SK-N-SH treated with all-trans-retinoic acid at 6 μM for 48 hours (cell line): ENCODE measurements at regions not wholly inside any gene's neighbourhood (a gene's known extent, or its start where the extent isn't known, plus 50 kb on each side); places are given as distances from the start of the nearest gene placed in this dataset.

Experiments
- ATAC-seq: fragments of 200-7000 bp; cut with Tn5 transposase; 3 replicates; pipeline ENCODE4 v1.9.1; 2020; ENCODE audit warnings: mild to moderate bottlenecking, moderate library complexity
- ARNTL ChIP-seq: fragments of 450-650 bp; formaldehyde crosslinking; IDR thresholded peaks from 2 replicates; pipeline ENCODE4 v1.5.0; 2020; ENCODE audit warnings: low read depth, mild to moderate bottlenecking, moderate library complexity, borderline replicate concordance
- CSDC2 ChIP-seq: fragments of 250-450 bp; sonication (Bioruptor Pico); IDR thresholded peaks from 2 replicates; pipeline ENCODE4 v1.5.0; 2020; ENCODE audit warnings: mild to moderate bottlenecking, moderate library complexity
- ISL1 ChIP-seq: fragments of 250-450 bp; sonication (Bioruptor Pico); IDR thresholded peaks from 2 replicates; pipeline ENCODE4 v2.1.2; 2022; ENCODE audit warnings: mild to moderate bottlenecking, moderate library complexity
- OSR1 ChIP-seq: fragments of 250-450 bp; sonication (Bioruptor Pico); IDR thresholded peaks from 2 replicates; pipeline ENCODE4 v1.8.0; 2022; ENCODE audit warnings: moderate library complexity, mild to moderate bottlenecking, inconsistent platforms
- PPARA ChIP-seq: fragments of 250-450 bp; sonication (Bioruptor Pico); IDR thresholded peaks from 2 replicates; pipeline ENCODE4 v1.5.0; 2020; ENCODE audit warnings: mild to moderate bottlenecking, borderline replicate concordance
- RARB ChIP-seq: fragments of 250-450 bp; sonication (Bioruptor Pico); IDR thresholded peaks from 2 replicates; pipeline ENCODE4 v1.8.0; 2021; ENCODE audit warnings: mild to moderate bottlenecking, moderate library complexity
- SNAI2 ChIP-seq: fragments of 250-450 bp; sonication (Bioruptor Pico); IDR thresholded peaks from 2 replicates; pipeline ENCODE4 v1.5.0; 2020; ENCODE audit warnings: mild to moderate bottlenecking, moderate library complexity
- TCF4 ChIP-seq: fragments of 250-450 bp; sonication (Bioruptor Pico); IDR thresholded peaks from 2 replicates; pipeline ENCODE4 v1.8.0; 2021; ENCODE audit warnings: mild to moderate bottlenecking, moderate library complexity, borderline replicate concordance
- TOX ChIP-seq: fragments of 250-450 bp; sonication (Bioruptor Pico); IDR thresholded peaks from 2 replicates; pipeline ENCODE4 v1.8.0; 2021; ENCODE audit warnings: mild to moderate bottlenecking, moderate library complexity, borderline replicate concordance
- ZNF565 ChIP-seq: fragments of 450-650 bp; formaldehyde crosslinking; conservative IDR thresholded peaks from 2 replicates; pipeline ENCODE4 v1.5.0; 2020; ENCODE audit warnings: low read depth, mild to moderate bottlenecking, moderate library complexity
- ZNF70 ChIP-seq: fragments of 450-650 bp; formaldehyde crosslinking; IDR thresholded peaks from 2 replicates; pipeline ENCODE4 v1.5.0; 2020; ENCODE audit warnings: mild to moderate bottlenecking, moderate library complexity
- TF ChIP-seq, protein P1 (sequence below): fragments of 250-450 bp; sonication (Bioruptor Pico); IDR thresholded peaks from 2 replicates; pipeline ENCODE4 v1.8.0; 2020; ENCODE audit warnings: mild to moderate bottlenecking, moderate library complexity, borderline replicate concordance
- TF ChIP-seq, protein P2 (sequence below): fragments of 250-450 bp; sonication (Bioruptor Pico); IDR thresholded peaks from 2 replicates; pipeline ENCODE4 v1.5.0; 2020; ENCODE audit warnings: mild to moderate bottlenecking, moderate library complexity
- TF ChIP-seq, protein P3 (sequence below): fragments of 250-450 bp; sonication (Bioruptor Pico); IDR thresholded peaks from 2 replicates; pipeline ENCODE4 v1.5.1; 2020; ENCODE audit warnings: low read depth, mild to moderate bottlenecking, moderate library complexity

DNA sequence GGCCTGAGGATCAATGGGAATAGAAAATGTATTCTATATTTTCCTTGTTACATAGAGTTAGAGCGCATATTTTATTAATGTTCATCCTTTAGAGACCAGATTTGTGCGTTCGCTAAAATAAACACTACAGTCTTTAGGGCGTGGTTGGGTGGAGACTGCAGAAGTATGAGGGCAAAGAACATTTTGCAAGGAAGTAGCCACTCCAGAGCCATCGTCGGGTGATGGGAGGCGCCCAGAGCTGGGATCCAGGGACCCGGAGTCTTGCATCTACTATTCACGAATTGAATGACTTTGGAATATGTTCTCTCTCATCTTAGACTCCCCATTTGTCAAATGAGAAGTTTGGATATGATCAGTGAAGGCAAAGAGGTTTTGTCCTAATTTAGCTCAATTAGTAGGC is 154.2 kb upstream of the IRX6 start:
- TF ChIP-seq ZNF70: no peak
- TF ChIP-seq, all 23 proteins: peak for 0
- no peak for ATAC-seq

DNA sequence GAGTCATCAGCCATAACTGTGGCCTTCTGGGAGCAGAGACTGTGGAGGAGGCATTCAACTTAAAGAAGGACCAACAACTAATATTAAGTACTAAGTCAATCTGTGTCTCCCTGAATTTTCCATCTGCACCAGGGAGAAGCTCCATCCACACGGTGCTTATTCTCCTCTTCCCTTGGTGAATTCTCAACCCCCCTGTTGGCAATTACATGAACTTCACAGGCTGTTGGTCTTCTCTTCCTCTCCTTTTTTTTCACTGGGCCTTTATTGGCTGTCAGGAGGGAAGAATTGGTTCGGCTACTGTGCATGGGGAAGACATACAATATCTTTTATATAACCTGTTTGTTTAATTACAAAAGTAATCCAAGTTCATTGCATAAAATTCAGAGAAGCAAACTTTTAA is 152.8 kb upstream of the IRX6 start:
- TF ChIP-seq RARB (no peak), TOX (no peak), TCF4 (CRISPR knock-in tag) (no peak), SNAI2 (no peak), PPARA (CRISPR knock-in tag) (no peak), ZNF70 (no peak), CSDC2 (CRISPR knock-in tag) (no peak), ZNF565 (CRISPR knock-in tag) (no peak), OSR1 (CRISPR knock-in tag) (no peak)
- TF ChIP-seq, protein P1, sequence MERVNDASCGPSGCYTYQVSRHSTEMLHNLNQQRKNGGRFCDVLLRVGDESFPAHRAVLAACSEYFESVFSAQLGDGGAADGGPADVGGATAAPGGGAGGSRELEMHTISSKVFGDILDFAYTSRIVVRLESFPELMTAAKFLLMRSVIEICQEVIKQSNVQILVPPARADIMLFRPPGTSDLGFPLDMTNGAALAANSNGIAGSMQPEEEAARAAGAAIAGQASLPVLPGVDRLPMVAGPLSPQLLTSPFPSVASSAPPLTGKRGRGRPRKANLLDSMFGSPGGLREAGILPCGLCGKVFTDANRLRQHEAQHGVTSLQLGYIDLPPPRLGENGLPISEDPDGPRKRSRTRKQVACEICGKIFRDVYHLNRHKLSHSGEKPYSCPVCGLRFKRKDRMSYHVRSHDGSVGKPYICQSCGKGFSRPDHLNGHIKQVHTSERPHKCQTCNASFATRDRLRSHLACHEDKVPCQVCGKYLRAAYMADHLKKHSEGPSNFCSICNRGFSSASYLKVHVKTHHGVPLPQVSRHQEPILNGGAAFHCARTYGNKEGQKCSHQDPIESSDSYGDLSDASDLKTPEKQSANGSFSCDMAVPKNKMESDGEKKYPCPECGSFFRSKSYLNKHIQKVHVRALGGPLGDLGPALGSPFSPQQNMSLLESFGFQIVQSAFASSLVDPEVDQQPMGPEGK: no peak
- TF ChIP-seq, protein P2, sequence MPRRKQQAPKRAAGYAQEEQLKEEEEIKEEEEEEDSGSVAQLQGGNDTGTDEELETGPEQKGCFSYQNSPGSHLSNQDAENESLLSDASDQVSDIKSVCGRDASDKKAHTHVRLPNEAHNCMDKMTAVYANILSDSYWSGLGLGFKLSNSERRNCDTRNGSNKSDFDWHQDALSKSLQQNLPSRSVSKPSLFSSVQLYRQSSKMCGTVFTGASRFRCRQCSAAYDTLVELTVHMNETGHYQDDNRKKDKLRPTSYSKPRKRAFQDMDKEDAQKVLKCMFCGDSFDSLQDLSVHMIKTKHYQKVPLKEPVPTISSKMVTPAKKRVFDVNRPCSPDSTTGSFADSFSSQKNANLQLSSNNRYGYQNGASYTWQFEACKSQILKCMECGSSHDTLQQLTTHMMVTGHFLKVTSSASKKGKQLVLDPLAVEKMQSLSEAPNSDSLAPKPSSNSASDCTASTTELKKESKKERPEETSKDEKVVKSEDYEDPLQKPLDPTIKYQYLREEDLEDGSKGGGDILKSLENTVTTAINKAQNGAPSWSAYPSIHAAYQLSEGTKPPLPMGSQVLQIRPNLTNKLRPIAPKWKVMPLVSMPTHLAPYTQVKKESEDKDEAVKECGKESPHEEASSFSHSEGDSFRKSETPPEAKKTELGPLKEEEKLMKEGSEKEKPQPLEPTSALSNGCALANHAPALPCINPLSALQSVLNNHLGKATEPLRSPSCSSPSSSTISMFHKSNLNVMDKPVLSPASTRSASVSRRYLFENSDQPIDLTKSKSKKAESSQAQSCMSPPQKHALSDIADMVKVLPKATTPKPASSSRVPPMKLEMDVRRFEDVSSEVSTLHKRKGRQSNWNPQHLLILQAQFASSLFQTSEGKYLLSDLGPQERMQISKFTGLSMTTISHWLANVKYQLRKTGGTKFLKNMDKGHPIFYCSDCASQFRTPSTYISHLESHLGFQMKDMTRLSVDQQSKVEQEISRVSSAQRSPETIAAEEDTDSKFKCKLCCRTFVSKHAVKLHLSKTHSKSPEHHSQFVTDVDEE (CRISPR knock-in tag): no peak
- ATAC-seq: no peak

DNA sequence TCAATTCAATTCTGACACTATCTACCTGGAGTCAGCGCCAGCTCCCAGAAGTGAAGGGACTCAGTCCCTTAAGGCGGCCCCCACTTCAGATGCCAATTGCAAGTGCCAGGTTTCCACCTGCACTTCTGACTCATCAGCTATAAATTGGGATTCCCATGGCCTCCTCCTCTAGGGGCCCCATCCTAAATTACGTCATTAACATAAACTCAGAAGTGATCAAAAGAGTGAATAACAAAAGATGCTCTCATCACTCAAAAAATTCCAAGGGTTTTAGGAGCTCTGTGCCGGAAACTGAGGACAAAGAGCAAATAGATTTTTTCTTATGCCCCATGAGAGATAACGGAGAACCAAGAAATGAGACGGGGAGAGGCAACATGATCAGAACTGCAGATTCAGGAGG is 148.6 kb upstream of the IRX6 start:
- no peak for ATAC-seq

DNA sequence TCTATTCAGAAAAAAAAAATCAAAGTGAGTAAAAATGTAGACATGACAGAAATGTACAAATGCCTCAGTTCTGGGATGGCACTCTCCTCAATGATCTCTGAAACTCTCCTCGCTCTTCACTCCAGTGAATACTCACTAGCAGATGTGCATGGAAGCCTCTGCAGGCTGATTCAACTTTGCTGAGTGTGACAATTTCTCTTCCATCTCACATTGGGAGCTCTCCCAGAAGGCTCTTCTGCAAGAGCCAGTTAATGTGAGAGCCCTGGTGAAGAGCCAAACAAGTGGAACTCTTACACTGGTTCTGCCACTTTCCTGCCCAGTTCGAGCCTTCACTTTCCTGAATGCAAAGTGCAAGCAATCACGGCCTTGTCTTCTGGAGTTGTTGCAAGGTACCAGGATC is 147.1 kb upstream of the IRX6 start:
- no peak for ATAC-seq
- no peak for TF ChIP-seq ZNF70
- no peak for TF ChIP-seq OSR1 (CRISPR knock-in tag)
- TF ChIP-seq, protein P2 (CRISPR knock-in tag): no peak
- no peak for TF ChIP-seq ARNTL
- TF ChIP-seq, protein P1: no peak
- TF ChIP-seq, protein P3, sequence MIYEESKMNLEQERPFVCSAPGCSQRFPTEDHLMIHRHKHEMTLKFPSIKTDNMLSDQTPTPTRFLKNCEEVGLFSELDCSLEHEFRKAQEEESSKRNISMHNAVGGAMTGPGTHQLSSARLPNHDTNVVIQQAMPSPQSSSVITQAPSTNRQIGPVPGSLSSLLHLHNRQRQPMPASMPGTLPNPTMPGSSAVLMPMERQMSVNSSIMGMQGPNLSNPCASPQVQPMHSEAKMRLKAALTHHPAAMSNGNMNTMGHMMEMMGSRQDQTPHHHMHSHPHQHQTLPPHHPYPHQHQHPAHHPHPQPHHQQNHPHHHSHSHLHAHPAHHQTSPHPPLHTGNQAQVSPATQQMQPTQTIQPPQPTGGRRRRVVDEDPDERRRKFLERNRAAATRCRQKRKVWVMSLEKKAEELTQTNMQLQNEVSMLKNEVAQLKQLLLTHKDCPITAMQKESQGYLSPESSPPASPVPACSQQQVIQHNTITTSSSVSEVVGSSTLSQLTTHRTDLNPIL (CRISPR knock-in tag): no peak
- TF ChIP-seq, all 23 proteins: peak for 0

More for the DNA sequence above, 148.6 kb upstream of the IRX6 start:
- TF ChIP-seq RARB (no peak), ISL1 (CRISPR knock-in tag) (no peak)
- TF ChIP-seq, protein P2 (CRISPR knock-in tag): no peak
- TF ChIP-seq, protein P1: no peak
- TF ChIP-seq, all 23 proteins: peak for 0
